ENCODE measurements at regions not wholly inside any gene's neighbourhood (a gene's known extent, or its start where the extent isn't known, plus 50 kb on each side); places are given as distances from the start of the nearest gene placed in this dataset.

DNA sequence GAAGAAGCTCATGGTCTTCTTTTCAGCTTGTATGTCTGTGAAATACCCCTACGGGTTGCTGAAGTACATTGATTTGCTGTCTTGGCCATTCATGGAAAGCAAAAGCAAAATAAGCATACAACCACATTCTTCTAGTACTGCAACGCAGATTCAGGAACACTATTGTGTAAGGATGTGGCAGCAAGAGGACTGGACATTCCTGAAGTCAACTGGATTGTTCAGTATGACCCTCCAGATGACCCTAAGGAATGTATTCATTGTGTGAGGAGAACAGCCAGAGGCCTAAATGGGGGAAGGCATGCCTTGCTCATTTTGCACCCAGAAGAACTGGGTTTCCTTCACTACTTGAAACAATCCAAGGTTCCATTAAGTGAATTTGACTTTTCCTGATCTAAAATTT is 133.4 kb upstream of the ANKRD1 start:
- intact Hi-C loops (cut with micrococcal nuclease): no loop called here
- no peak for DNase-seq
- Mint-ChIP-seq H3K27ac (no peak overlapping the region), H3K9me3 (peaks cover 3% of the 10 kb centered on the region), H3K4me1 (no peaks in the 10 kb centered on the region), H3K36me3 (ENCODE audit: low read depth) (no peaks in the 10 kb centered on the region), H3K27me3 (peaks cover 19% of the 10 kb centered on the region), H3K4me3 (no peak overlapping the region)

DNA sequence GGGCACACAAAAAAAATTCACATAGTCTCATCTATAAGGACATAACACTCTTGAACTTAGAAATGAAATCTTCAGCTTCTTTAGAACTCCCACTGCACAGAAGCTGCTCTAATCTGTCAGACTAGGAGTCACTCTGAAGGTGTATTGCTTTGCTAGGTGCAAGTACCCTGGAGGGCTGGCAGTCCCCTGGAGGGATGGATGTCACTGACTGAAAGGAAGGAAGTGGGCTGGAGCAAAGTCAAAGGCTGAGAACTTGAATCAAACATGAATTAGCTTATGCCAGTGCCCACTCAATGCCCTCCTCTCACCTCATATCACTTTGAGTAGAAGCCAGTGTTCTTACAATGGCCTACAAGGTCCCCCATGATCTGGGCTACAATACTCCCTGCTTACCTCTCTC is 140.3 kb upstream of the ANKRD1 start:
- DNase-seq: no peak
- Mint-ChIP-seq H3K4me3 (no peak overlapping the region), H3K9me3 (peaks cover 3% of the 10 kb centered on the region), H3K27me3 (peaks cover 5% of the 10 kb centered on the region), H3K27ac (no peak overlapping the region), H3K4me1 (no peaks in the 10 kb centered on the region), H3K36me3 (ENCODE audit: low read depth) (no peaks in the 10 kb centered on the region)
- intact Hi-C loops (cut with micrococcal nuclease): no loop called here

- DNase-seq: no peak
- no peaks in the 10 kb centered on the region for H3K36me3 Mint-ChIP-seq (ENCODE audit: low read depth)
- peaks cover 3% of the 10 kb centered on the region for H3K9me3 Mint-ChIP-seq
- intact Hi-C loops (cut with micrococcal nuclease): no loop called here
- H3K27ac Mint-ChIP-seq: no peak overlapping the region
- H3K4me1 Mint-ChIP-seq: no peaks in the 10 kb centered on the region
- H3K4me3 Mint-ChIP-seq: no peak overlapping the region
- peaks cover 4% of the 10 kb centered on the region for H3K27me3 Mint-ChIP-seq
Observed at GRCh38 chr10:91061608-91062007, 140.7 kb upstream of the ANKRD1 start.

DNA sequence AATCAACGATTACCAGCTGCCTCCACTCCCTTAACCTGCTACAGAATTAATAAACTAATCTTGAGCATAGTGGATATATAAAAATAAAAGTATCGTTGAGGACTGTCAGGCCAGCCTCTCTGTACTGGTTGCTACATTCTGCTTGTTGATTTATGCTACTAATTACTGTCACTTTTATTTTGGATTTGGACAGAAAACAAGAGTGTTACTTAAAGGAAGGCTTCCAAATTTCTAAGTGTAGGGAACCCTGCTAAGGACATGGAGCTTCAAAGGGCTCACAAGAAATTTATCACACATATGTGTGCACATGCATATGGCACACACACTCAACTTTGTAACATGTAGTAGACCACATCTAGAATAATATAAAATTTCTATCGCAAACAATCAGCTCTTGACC is 141.2 kb upstream of the ANKRD1 start:
- Mint-ChIP-seq H3K27me3 (peaks cover 3% of the 10 kb centered on the region), H3K4me3 (no peak overlapping the region), H3K9me3 (peaks cover 3% of the 10 kb centered on the region), H3K36me3 (ENCODE audit: low read depth) (no peaks in the 10 kb centered on the region), H3K4me1 (no peaks in the 10 kb centered on the region), H3K27ac (no peak overlapping the region)
- DNase-seq: no peak
- intact Hi-C loops (cut with micrococcal nuclease): no loop called here

- Mint-ChIP-seq H3K36me3 (ENCODE audit: low read depth) (no peaks in the 10 kb centered on the region), H3K27ac (no peak overlapping the region), H3K27me3 (peaks cover 17% of the 10 kb centered on the region), H3K4me3 (no peak overlapping the region), H3K4me1 (no peaks in the 10 kb centered on the region), H3K9me3 (no peaks in the 10 kb centered on the region)
- DNase-seq: no peak
- intact Hi-C loops (cut with micrococcal nuclease): no loop called here
Observed at GRCh38 chr10:91071786-91072185, 148.7 kb upstream of the PCGF5 start.

- Mint-ChIP-seq H3K9me3 (no peaks in the 10 kb centered on the region), H3K27me3 (peaks cover 23% of the 10 kb centered on the region), H3K36me3 (ENCODE audit: low read depth) (no peaks in the 10 kb centered on the region), H3K4me3 (no peak overlapping the region), H3K27ac (no peak overlapping the region), H3K4me1 (no peaks in the 10 kb centered on the region)
- DNase-seq: no peak
- intact Hi-C loops (cut with micrococcal nuclease): no loop called here
Observed at GRCh38 chr10:91073286-91073979, 147.0 kb upstream of the PCGF5 start.

DNA sequence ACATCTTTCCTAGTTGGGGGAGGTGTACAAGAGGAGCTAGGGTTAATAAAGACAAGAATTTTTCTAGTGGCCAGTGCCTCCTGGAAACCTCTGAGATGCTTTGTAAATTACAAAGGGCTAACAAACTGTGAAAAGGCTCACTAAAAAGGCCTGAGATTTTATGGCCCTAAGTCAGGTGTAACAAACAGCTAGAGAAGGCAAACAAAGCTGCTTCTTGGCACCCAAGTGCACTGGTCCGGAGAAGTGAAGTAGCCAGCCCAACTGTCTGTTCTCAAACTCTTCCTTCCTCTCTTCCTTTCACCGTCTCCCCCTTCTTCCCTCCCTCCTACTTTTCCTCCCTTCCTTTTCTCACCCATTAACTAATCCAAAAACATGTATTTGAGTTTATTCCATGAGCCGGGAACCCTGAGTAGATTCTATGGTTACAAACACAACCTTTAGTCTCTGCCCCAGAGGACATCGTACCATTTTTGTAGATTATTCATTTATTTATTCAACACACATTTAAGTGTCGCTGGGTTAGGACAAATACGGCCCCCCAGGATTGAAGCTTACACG is 143.4 kb upstream of the PCGF5 start:
- no peak overlapping the region for H3K27ac Mint-ChIP-seq
- no peaks in the 10 kb centered on the region for H3K36me3 Mint-ChIP-seq (ENCODE audit: low read depth)
- no peak for DNase-seq
- no peaks in the 10 kb centered on the region for H3K9me3 Mint-ChIP-seq
- H3K4me3 Mint-ChIP-seq: no peak overlapping the region
- no peaks in the 10 kb centered on the region for H3K4me1 Mint-ChIP-seq
- intact Hi-C loops (cut with micrococcal nuclease): no loop called here
- peaks cover 40% of the 10 kb centered on the region for H3K27me3 Mint-ChIP-seq

DNA sequence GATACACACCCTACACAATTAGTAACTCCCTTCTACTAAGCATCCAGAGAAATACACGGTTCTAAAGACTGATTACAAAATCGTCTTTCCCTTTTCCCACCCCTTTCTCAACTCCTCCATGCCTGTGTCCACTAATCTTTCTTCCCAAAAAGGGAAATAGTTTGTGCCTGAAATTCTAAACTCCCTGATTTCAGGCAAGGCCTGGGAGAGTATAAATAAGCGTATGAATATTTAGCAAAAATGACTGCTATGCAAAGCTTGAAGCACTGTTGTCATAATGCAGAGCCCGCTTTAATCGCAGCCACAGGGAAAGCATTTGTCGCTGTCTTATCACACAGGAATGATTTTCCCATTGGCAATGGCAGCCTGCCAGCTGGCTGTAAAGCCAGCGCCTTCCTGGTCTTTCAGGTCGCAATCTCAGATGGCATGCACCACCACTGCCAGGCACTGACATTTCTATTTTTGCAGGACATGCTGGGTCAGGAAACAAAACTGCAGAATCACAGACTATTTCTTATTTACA is 142.9 kb upstream of the PCGF5 start:
- H3K4me3 Mint-ChIP-seq: no peak overlapping the region
- no peak for DNase-seq
- intact Hi-C loops (cut with micrococcal nuclease): no loop called here

GRCh38 chr10:91080776-91081175 is 139.7 kb upstream of the PCGF5 start:
- no peaks in the 10 kb centered on the region for H3K9me3 Mint-ChIP-seq
- H3K4me3 Mint-ChIP-seq: no peak overlapping the region
- H3K36me3 Mint-ChIP-seq (ENCODE audit: low read depth): no peaks in the 10 kb centered on the region
- H3K27ac Mint-ChIP-seq: no peak overlapping the region
- peaks cover 37% of the 10 kb centered on the region for H3K27me3 Mint-ChIP-seq
- DNase-seq: no peak
- no peaks in the 10 kb centered on the region for H3K4me1 Mint-ChIP-seq
- intact Hi-C loops (cut with micrococcal nuclease): no loop called here

More for the DNA sequence above, 142.9 kb upstream of the PCGF5 start:
- Mint-ChIP-seq H3K4me1 (no peaks in the 10 kb centered on the region), H3K27me3 (peaks cover 38% of the 10 kb centered on the region), H3K36me3 (ENCODE audit: low read depth) (no peaks in the 10 kb centered on the region), H3K27ac (no peak overlapping the region), H3K9me3 (no peaks in the 10 kb centered on the region)

GRCh38 chr10:91082447-91082846 is 138.0 kb upstream of the PCGF5 start:
- Mint-ChIP-seq H3K4me1 (no peaks in the 10 kb centered on the region), H3K4me3 (no peak overlapping the region), H3K27ac (no peak overlapping the region), H3K36me3 (ENCODE audit: low read depth) (no peaks in the 10 kb centered on the region), H3K9me3 (no peaks in the 10 kb centered on the region), H3K27me3 (peaks cover 39% of the 10 kb centered on the region)
- no peak for DNase-seq
- intact Hi-C loops (cut with micrococcal nuclease): no loop called here

DNA sequence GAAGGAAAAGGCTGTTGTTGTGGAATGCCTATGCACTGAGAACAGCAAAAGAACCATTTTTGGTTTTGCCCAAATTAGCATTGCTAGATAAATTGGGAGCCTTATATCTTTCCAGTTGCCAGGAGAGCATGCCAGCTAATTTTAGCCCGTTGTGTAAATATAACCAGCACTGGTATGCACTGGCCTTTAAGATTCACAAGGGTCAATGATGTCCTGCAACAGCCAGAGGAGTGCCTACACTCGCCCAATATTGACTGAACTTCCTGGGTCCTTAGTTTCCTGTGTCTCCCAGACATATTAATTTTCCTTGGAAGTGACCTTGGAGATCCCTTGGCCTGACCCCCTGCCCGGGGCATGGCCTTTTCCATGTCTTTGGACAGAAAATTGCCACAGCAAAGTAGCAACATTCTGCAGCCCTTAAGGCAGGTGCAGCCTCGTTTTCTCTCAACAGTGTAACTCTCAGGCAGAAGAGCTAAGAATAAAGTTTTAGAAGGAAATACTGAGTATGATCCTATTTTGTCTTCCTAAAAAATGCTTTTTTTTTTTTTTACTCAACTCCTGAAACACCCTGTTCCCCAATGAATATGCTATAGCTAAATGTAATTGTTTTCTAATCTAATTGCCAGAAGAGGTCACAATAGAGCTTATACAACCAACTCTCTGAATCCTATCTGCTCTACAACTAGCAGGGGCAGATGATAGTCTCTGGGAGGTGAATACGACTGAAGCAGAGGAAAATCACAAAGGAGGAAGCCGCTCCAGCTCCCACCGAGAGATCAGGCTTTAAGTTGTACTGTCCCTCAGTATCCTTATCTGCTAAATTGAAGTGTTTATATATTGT is 131.9 kb upstream of the PCGF5 start:
- Mint-ChIP-seq H3K4me1 (no peaks in the 10 kb centered on the region), H3K4me3 (no peak overlapping the region), H3K36me3 (ENCODE audit: low read depth) (no peaks in the 10 kb centered on the region), H3K27ac (no peak overlapping the region), H3K27me3 (peaks cover 19% of the 10 kb centered on the region), H3K9me3 (peaks cover 5% of the 10 kb centered on the region)
- no peak for DNase-seq
- intact Hi-C loops (cut with micrococcal nuclease): loop anchor here (1.0 to 5.0 kb wide), 2 partner anchors 81 to 163 kb away; no protein-coding TSS in a partner anchor

DNA sequence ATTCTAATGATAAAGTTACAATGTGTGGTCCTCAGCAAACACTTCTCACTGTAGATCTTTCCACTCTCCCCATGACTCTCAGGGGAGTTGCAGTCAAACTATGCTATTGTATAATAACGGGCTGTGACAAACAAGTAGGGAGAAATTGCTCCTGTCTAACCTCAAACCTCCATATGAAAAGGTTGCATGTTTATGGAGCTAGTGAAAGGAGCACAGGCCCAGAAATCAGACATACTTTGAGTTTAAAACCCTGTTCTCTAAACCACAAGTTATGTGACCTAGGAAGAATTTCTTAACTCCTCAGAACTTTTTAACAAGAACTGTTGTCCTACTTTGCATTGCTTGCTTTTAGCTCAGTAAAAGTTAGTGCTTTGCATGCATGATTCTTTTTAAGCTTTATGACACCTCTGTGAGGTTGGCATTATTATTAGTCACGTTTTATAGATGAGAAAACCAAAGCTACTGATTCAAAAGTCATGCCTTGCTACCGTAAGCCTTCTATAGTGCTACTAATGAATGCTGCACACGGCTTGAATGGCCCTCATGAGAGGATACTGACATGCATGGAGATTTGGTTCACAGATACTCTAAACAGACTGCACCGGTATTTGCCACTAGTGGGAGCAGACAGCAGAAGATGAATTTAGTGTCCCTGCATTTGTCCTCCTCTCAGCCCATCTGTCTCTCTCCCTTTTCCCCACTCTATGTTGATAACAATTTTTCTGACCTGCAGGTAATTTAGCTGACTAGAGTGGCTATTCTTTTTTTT is 129.5 kb upstream of the PCGF5 start:
- no peak for DNase-seq
- H3K9me3 Mint-ChIP-seq: peaks cover 17% of the 10 kb centered on the region

DNA sequence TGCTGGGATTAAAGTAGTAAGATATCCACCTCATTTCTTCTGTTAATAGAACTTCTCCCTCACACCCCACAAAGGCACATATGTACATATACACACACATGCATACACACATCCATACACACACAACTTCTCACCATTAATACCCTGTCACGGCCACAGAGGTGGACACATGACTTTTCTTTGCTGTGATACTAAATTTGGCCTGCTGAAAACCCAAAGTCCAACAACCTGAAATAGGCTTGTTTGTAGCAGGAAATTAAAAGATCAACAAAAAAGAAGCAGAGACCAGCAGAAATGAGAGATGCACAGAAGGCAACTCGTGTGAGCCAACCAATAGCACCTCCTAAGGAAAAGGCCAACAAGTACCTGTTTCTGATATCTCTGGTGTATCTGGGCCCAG is 128.7 kb upstream of the PCGF5 start:
- Mint-ChIP-seq H3K9me3 (peaks cover 22% of the 10 kb centered on the region), H3K4me1 (no peaks in the 10 kb centered on the region), H3K4me3 (no peak overlapping the region), H3K27me3 (peaks cover 12% of the 10 kb centered on the region), H3K27ac (no peak overlapping the region), H3K36me3 (ENCODE audit: low read depth) (peaks cover 1% of the 10 kb centered on the region)
- intact Hi-C loops (cut with micrococcal nuclease): loop anchor here (2.0 kb wide), 1 partner anchor 73 kb away; no protein-coding TSS in a partner anchor
- no peak for DNase-seq

More for the DNA sequence above, 129.5 kb upstream of the PCGF5 start:
- H3K4me1 Mint-ChIP-seq: no peaks in the 10 kb centered on the region
- intact Hi-C loops (cut with micrococcal nuclease): loop anchor here (2.0 kb wide), 1 partner anchor 74 kb away; no protein-coding TSS in a partner anchor
- no peak overlapping the region for H3K4me3 Mint-ChIP-seq
- H3K27ac Mint-ChIP-seq: no peak overlapping the region
- peaks cover 1% of the 10 kb centered on the region for H3K36me3 Mint-ChIP-seq (ENCODE audit: low read depth)
- H3K27me3 Mint-ChIP-seq: peaks cover 17% of the 10 kb centered on the region
